M059J (cell line): ENCODE measurements at regions not wholly inside any gene's neighbourhood (a gene's known extent, or its start where the extent isn't known, plus 50 kb on each side); places are given as distances from the start of the nearest gene placed in this dataset.

Experiments
- DNase-seq: peaks from one replicate; pipeline ENCODE4 v3.0.0-alpha.2; 2012; ENCODE audit warnings: low read depth

- no peak for DNase-seq
Observed at GRCh38 chr5:135702191-135702590, 123.4 kb upstream of the CXCL14 start.

GRCh38 chr5:135700731-135701130, 121.9 kb upstream of the CXCL14 start:
- DNase-seq, result no peak

GRCh38 chr5:135697959-135698345, 119.2 kb upstream of the CXCL14 start:
- DNase-seq, result no peak

DNA sequence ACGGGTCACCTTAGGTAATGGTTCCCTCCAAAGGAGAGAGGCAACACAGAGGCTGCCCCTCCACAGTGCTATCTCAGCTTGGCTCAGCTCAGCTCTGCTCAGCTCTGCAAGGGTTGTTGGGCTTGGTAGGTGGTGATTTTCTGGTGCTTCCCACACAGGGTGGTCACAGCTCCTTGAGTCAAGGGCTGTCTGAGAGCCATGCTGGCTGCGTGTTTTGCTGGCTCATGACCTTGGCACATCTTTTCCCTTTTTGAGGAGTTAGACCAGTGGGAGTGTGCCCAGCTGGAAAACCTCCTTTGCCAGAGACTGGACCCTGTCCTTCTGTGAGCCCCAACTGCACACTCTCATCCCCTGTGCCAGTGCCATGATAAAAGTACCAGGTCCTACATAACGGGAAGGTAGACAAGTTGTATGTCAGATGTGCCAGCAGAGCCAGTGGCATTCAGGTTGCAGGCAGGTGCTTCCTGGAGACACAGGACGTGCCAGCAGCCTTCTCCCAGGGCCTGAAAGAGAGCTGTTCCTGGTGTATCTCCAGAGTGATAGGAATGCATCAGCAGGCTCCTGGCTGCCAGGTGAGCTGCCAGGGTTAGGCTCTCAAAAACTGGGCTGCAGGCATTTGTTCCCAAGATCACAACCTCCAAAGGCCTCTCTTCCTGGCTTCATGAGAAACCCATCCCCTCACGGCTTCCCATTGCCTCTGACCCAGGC, 118.6 kb upstream of the CXCL14 start:
- no peak for DNase-seq

DNA sequence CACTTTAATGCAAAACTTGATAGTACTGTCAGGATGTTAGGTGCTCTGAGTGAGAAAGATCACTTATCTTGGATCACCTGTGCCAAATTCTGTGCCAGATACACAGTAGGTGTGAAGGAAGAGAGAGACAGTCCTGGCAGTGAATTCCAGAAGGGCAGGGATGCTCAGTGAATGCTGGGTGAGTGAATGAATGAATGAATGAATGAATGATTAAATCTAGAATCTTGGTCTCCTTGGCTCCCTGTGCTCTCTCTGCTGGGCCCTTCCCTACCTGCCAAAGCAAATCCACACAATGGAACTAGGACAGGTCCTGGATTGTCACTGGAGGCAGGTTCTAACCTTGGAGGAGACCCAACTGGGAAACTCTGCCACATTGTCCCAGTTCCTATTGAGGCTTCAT, 117.5 kb upstream of the CXCL14 start:
- no peak for DNase-seq

- no peak for DNase-seq
Observed at GRCh38 chr5:135695656-135696313, 117.0 kb upstream of the CXCL14 start.

- no peak for DNase-seq
Observed at GRCh38 chr5:135694906-135695305, 116.1 kb upstream of the CXCL14 start.

- no peak for DNase-seq
Observed at GRCh38 chr5:135694012-135694411, 115.2 kb upstream of the CXCL14 start.

DNA sequence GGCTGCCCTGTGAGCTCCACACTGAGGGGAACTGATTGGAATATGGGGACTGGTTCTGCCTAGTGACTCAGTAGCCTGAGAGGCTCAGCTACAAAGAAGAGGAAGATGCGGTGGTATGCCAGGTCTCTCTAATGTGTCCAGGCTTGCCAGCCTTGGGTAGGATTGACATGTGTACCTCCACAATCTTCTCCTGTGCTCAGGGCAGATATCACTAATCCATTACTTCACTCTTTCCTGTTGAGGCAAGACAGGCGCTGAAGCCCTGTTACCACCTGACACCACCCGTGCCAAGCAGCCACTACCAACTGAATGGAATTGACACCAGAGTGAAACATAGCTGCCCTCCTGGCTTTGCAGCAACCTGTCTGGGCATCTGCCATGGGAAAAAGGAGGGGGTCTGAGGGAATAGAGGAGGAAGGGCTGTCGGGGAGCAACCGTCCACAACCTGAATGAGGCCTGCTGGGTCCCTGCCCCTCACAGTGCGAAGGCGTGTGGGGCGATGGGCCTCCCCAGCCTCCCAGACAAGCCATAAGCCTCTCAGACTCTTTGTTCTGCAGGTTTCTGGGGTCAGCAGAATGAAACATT, 114.7 kb upstream of the CXCL14 start:
- no peak for DNase-seq

DNA sequence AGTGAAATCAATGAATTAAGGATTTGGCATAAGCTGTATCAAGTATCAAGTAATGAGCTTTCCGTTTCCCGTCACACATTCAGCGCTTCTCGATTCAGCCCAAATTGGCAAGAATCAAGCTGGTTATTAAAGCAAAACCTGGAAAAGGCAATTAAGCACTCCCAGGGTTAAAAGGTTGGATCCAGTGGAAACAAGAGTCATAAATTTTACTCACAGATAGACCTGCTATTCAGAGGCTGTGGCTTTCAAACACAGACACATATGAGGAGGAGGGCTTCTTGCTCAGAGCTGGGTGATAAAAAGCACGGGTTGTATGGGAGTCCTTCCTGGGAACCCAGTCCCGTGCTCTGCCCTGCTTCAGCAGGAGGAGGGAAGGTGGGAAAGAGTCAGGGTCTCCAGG, 112.3 kb upstream of the CXCL14 start:
- DNase-seq, result no peak

GRCh38 chr5:135690466-135690865, 111.7 kb upstream of the CXCL14 start:
- DNase-seq, result no peak

- DNase-seq, result no peak
Observed at GRCh38 chr5:135689506-135689905, 110.7 kb upstream of the CXCL14 start.

DNA sequence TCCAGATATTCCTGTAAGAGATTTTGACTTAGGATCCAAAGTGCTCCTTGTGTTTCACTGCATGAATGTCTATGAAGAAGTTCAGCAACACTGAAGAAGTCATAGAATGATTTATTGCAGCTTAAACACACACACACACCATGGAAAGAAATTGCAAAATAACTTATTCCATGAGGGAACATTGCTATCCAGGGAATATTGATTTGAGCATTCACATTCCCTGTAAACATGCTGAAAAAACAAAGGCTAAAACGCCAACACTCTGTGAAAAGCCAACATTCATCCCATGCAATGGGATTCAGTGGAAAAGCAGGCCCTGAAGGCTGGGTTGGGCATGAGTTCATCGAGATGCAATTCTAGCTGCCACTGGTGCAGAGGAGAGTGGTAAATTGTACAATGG, 109.6 kb upstream of the CXCL14 start:
- DNase-seq, result no peak

DNA sequence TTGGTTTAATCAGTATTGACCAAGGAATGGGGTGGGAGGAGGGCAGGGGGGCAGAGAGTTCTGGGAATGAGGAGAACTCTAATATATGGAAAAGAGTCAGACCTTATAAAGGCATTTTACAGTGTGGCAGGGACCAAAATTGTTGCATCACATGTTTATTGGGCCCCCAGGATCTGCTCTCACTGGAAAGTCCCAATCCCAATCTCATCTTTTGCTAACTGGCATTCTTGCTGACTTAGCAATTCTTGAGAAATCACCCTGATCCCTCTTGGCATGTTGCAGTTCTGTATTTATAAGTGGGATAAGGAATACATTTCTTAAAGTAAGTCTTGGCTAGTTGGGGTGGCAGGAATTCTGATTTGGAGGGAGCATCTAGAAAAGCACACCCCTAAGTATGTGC, 104.4 kb upstream of the CXCL14 start:
- no peak for DNase-seq

GRCh38 chr5:135680713-135681112, 101.9 kb upstream of the CXCL14 start:
- DNase-seq, result no peak

DNA sequence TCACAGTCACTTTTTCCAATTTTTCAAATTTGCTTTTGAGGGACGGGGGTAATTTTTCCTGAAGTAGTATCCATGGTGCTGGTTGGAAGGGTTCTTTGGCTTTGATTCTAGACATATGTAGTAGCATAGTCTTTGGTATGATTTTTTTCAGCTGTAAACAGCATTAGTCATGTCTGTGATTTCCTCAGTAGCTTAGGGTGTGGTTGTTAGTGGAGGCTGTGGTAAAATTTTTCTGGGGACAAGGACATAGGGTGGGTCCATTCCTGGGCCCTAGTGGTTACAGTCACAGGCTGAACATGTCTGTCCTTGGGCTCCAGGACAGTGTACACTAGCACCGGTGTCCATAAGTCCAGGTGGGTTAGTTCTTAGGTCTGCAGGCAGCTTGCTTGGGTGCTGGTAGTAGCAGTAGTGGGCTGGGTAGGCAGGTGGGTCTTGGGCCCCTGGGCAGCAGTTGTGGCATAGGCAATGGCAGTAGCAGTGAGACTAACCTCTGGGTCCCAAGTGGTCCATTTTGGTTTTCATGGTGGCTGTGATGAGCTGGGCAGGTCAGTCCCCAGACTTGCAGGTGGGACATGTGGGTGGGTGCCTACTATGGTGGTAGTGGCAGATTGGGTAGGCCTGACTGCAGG, 100.0 kb upstream of the CXCL14 start:
- DNase-seq, result no peak

GRCh38 chr5:135671966-135672365, 93.2 kb upstream of the CXCL14 start:
- no peak for DNase-seq

DNA sequence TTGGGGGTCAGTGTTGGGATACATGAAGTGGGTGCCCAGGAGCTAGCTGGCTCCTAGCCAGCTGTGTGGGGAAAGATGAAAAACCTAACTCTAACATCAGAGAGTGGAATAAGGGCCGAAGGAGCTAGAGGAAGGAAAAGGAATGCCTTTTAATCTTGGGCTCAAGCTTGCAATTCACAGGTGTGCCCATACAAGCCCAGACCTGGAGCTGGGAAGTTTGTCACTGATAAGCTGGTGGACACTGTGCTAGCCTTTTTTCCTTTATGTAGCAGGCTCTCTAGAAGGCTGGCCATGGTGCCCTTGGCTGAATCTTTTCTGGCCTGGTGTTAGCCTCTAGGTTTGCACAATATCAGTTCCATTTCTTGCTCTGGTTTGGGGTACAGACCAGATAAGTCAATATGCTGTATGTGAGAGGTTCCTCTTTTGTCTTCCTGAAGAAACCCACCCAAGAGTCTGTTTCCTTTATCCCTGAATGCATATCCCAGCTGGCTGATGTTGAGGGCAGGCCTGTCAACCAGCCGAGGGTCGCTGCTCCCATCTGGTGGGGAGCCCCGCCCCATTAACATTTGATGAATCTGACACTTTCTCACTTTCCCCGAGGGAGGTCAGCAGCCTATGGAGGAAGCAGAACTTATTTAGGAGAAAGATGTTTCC, 92.4 kb upstream of the CXCL14 start:
- no peak for DNase-seq

GRCh38 chr5:135670588-135670987, 91.8 kb upstream of the CXCL14 start:
- no peak for DNase-seq

DNA sequence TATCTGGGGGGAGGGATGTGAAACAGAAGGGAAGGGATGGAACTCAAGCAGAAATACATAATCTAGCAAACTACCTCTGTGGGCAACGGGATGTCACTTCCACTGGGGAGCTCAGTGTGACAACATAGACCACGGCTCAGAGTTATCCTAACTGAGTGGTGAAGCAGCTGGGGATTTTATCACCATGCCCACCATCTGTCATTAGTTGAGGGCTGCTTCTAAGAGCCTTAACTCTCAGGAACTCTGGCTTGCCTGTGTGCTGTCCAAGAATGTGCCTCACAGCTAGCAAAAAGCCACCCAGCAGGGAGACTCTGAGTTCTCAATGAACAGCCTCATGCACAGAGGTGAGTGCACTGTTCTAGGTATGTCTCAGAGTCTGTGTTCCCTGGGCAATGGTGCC, 90.6 kb upstream of the CXCL14 start:
- no peak for DNase-seq

DNA sequence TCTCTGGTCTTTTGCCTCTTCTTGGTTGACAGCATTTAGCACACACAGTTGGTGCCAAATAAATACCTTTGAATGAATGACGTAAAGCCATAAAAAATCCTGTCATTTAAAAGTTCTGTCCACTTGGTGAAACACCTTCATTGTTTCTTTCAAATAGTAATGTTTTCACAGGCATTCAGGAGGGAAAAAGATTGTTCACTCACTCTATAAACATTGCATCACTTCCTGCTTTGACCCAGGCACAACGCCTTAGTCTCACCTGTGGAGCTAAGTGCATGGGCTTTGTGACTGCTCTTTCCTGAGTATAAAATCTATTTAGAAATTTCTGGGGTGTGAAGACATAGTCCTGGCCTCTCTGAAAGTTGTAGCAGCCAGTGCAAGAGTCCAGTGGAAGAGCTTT, 88.9 kb upstream of the CXCL14 start:
- DNase-seq, result no peak

DNA sequence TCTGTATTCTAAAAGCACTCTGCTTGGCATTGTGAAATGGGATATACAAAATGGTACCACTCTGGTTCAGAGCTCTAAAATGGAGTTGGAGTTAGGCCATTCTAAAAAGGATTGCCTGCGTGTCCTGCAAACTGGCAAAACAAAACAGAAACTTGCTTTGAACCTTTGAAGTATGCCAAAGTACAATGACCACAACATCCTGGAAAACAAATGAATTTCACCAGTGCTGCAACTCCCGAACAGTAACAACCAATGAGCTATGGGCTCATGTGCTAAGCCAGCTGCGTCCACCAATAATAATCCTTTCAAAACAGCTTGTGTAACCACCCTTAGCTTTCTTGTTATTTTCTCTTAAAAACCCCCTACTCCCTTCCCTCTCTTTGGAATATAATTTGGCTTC, 88.4 kb upstream of the CXCL14 start:
- DNase-seq, result no peak
